IMR-90 (cell line): ENCODE measurements at regions not wholly inside any gene's neighbourhood (a gene's known extent, or its start where the extent isn't known, plus 50 kb on each side); places are given as distances from the start of the nearest gene placed in this dataset.

Experiments used
- ATAC-seq: fragments of 200-7000 bp; cut with Tn5 transposase; 2 replicates; pipeline ENCODE4 v1.9.1; 2020; ENCODE audit warnings: low read depth, mild to moderate bottlenecking, moderate library complexity
- BruUV-seq: library from RNA; stranded (reverse); fragments of 400-500 nt; replicated peaks from 2 replicates; lab custom pipeline; 2021; lab: Mats Ljungman, UMichigan
- CTCF ChIA-PET: fragments of 300-600 bp; formaldehyde crosslinking; extraction: SDS; loops from one replicate; lab custom pipeline; 2021; ENCODE audit warnings: antibody characterized with exemption; lab: Yijun Ruan, JAX
- POLR2A ChIA-PET: fragments of 300-600 bp; sonication (Branson Sonifier 250); formaldehyde crosslinking; loops from one replicate; lab custom pipeline; 2022; ENCODE audit warnings: antibody characterized with exemption; ENCODE audit not compliant: unreplicated experiment; lab: Charles Lee
- DNase-seq: peaks from one replicate; pipeline ENCODE4 v3.0.0; 2013
- H2AFZ ChIP-seq: replicated peaks from 2 replicates; pipeline ENCODE3; 2013; ENCODE audit warnings: low read length, mild to moderate bottlenecking; ENCODE audit not compliant: poor library complexity
- H2AK5ac ChIP-seq: 2 replicates; pipeline ENCODE4 v1.6.1; 2013; ENCODE audit warnings: low read depth, low read length, inconsistent platforms
- H2AK9ac ChIP-seq: replicated peaks from 2 replicates; pipeline ENCODE3; 2013; ENCODE audit warnings: mild to moderate bottlenecking, low read depth, low read length, moderate library complexity; ENCODE audit not compliant: poor library complexity
- H2BK120ac ChIP-seq: 2 replicates; pipeline ENCODE4 v1.6.1; 2013; ENCODE audit warnings: low read depth, low read length, inconsistent platforms
- H2BK15ac ChIP-seq: 3 replicates; pipeline ENCODE4 v1.6.1; 2013; ENCODE audit warnings: low read depth, low read length, inconsistent platforms
- H2BK20ac ChIP-seq: 2 replicates; pipeline ENCODE4 v1.6.1; 2013; ENCODE audit warnings: low read depth, mild to moderate bottlenecking, inconsistent platforms, low read length, moderate library complexity
- H2BK5ac ChIP-seq: 2 replicates; pipeline ENCODE4 v1.6.1; 2013; ENCODE audit warnings: mild to moderate bottlenecking, low read depth, low read length, inconsistent platforms; ENCODE audit not compliant: poor library complexity, severe bottlenecking
- H3K14ac ChIP-seq: replicated peaks from 2 replicates; pipeline ENCODE4 v1.6.1; 2013; ENCODE audit warnings: low read depth, low read length, inconsistent platforms
- H3K18ac ChIP-seq: 2 replicates; pipeline ENCODE4 v1.6.1; 2013; ENCODE audit warnings: low read depth, low read length, control low read depth
- H3K23ac ChIP-seq: 2 replicates; pipeline ENCODE4 v1.6.1; 2013; ENCODE audit warnings: low read depth, low read length, inconsistent platforms
- H3K27ac ChIP-seq: 2 replicates; pipeline ENCODE4 v1.5.1; 2013; ENCODE audit warnings: mild to moderate bottlenecking, control low read depth, low read length; ENCODE audit not compliant: insufficient read depth
- H3K27me3 ChIP-seq: 2 replicates; pipeline ENCODE4 v1.6.1; 2013; ENCODE audit warnings: low read length; ENCODE audit not compliant: control insufficient read depth, insufficient read depth
- H3K36me3 ChIP-seq: 2 replicates; pipeline ENCODE4 v1.6.1; 2013; ENCODE audit warnings: low read length, mixed read lengths; ENCODE audit not compliant: control insufficient read depth, insufficient read depth
- H3K4ac ChIP-seq: 2 replicates; pipeline ENCODE4 v1.6.1; 2013; ENCODE audit warnings: low read depth, low read length, inconsistent platforms
- H3K4me1 ChIP-seq: 2 replicates; pipeline ENCODE4 v1.6.1; 2013; ENCODE audit warnings: low read length, mixed read lengths; ENCODE audit not compliant: control insufficient read depth, insufficient read depth
- H3K4me2 ChIP-seq: 2 replicates; pipeline ENCODE4 v1.6.1; 2013; ENCODE audit warnings: low read depth, mild to moderate bottlenecking, control low read depth, low read length, moderate library complexity
- H3K4me3 ChIP-seq: 2 replicates; pipeline ENCODE4 v1.5.1; 2013; ENCODE audit warnings: low read depth, mild to moderate bottlenecking, control low read depth, low read length, moderate library complexity; ENCODE audit not compliant: insufficient read depth
- H3K56ac ChIP-seq: 2 replicates; pipeline ENCODE4 v1.6.1; 2013; ENCODE audit warnings: low read length, inconsistent platforms; ENCODE audit not compliant: insufficient read depth; ENCODE audit errors: extremely low read depth
- H3K79me1 ChIP-seq, 2 experiments: 2 replicates each; pipeline ENCODE4 v1.6.1; 2013; ENCODE audit warnings: low read length in 2 of 2, inconsistent platforms in 1 of 2, low read depth in 1 of 2
- H3K9ac ChIP-seq: 2 replicates; pipeline ENCODE4 v1.6.1; 2013; ENCODE audit warnings: low read depth, low read length, control low read depth
- H3K9me1 ChIP-seq: 2 replicates; pipeline ENCODE4 v1.6.1; 2013; ENCODE audit warnings: low read length, inconsistent platforms; ENCODE audit not compliant: insufficient read depth
- H3K9me3 ChIP-seq: 2 replicates; pipeline ENCODE4 v1.6.1; 2013; ENCODE audit warnings: low read length; ENCODE audit not compliant: control insufficient read depth, insufficient read depth
- H4K20me1 ChIP-seq: 2 replicates; pipeline ENCODE4 v1.6.1; 2013; ENCODE audit warnings: low read length, inconsistent platforms; ENCODE audit not compliant: insufficient read depth
- H4K5ac ChIP-seq: 2 replicates; pipeline ENCODE4 v1.6.1; 2013; ENCODE audit warnings: mild to moderate bottlenecking, low read depth, low read length, control low read depth
- H4K8ac ChIP-seq, 2 experiments: 2 replicates each; pipeline ENCODE4 v1.6.1; 2013; ENCODE audit warnings: low read depth in 2 of 2, low read length in 2 of 2, control low read depth in 1 of 2, inconsistent platforms in 1 of 2
- H4K91ac ChIP-seq: 2 replicates; pipeline ENCODE4 v1.6.1; 2013; ENCODE audit warnings: low read depth, low read length, inconsistent platforms; ENCODE audit not compliant: insufficient read depth
- BHLHE40 ChIP-seq: fragments of 150-350 bp; IDR thresholded peaks from 2 replicates; pipeline ENCODE4 v1.6.1; 2016; ENCODE audit warnings: mild to moderate bottlenecking, low read depth, low read length
- FOS ChIP-seq: fragments of 150-350 bp; IDR thresholded peaks from 2 replicates; pipeline ENCODE4 v1.6.1; 2016; ENCODE audit warnings: low read depth, low read length
- POLR2A ChIP-seq: IDR thresholded peaks from 2 replicates; pipeline ENCODE4 v1.6.1; 2012; ENCODE audit warnings: mild to moderate bottlenecking, low read depth, low read length
- RFX5 ChIP-seq: IDR thresholded peaks from 2 replicates; pipeline ENCODE4 v1.8.0; 2012; ENCODE audit warnings: low read depth, mild to moderate bottlenecking, low read length, moderate library complexity
- WGBS, 2 experiments: methylation state at CpG; one replicate each; pipeline versions ENCODE4 v1.1.5 to v1.1.7; 2013; ENCODE audit warnings: missing lambda C conversion rate in 2 of 2; ENCODE audit not compliant: insufficient read length in 1 of 2; ENCODE audit errors: extremely low coverage in 2 of 2; 5-methylcytosine and 5-hydroxymethylcytosine counted together
- dilution Hi-C: fragments of 300-500 bp; cut with HindIII; formaldehyde crosslinking; loops from one replicate; pipeline ENCODE4 v1.14.3; 2018; ENCODE audit warnings: low sequenced_read_pairs; ENCODE audit not compliant: unreplicated experiment
- in situ Hi-C: fragments of 300-500 bp; cut with MboI; formaldehyde crosslinking; loops from 3 replicates; pipeline ENCODE4 v1.14.3; 2019; ENCODE audit warnings: low sequenced_read_pairs, inconsistent platforms, mixed read lengths
- intact Hi-C: fragments of 100-400 bp; cut with micrococcal nuclease; formaldehyde crosslinking; loops from 2 replicates; pipeline ENCODE4 v1.10.0; 2022

DNA sequence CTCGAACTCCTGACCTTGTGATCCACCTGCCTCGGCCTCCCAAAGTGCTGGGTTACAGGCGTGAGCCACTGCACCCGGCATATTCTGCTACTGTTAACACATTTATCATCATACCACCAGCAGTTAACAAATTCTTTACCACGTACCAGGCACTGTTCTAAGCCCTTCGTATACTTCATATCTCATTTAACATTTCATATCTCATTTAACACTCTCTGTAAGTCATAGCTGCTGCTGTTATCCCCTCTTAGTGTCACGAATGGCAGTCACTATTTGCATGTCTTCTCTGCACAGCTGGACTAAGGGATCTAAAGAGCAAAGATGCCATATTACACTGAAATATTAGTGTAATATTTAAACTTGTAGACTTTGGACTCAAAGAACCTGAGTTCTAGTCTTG, 462.5 kb upstream of the DAB1 start:
- WGBS, 2 experiments, result 66 to 100% methylated on average over 1 to 5 of the region's 7 CpGs
- H3K4me2 ChIP-seq, result no peak overlapping the region

More for the DNA sequence above, 462.5 kb upstream of the DAB1 start:
- H2BK15ac ChIP-seq, result no peak overlapping the region
- H4K5ac ChIP-seq, result no peak overlapping the region
- no peaks in the 10 kb centered on the region for H3K79me1 ChIP-seq
- no peaks in the 10 kb centered on the region for H3K4me1 ChIP-seq
- intact Hi-C loops (no loop called here), dilution Hi-C loops (no loop called here), in situ Hi-C loops (no loop called here)
- no peaks in the 10 kb centered on the region for H3K9me1 ChIP-seq
- H3K23ac ChIP-seq, result no peak overlapping the region
- no peaks in the 10 kb centered on the region for H3K27me3 ChIP-seq
- no peak overlapping the region for H2AK5ac ChIP-seq
- no peak overlapping the region for H3K27ac ChIP-seq
- H3K9ac ChIP-seq, result no peak overlapping the region
- H2BK120ac ChIP-seq, result no peak overlapping the region
- no peak overlapping the region for H2AFZ ChIP-seq
- no peak for DNase-seq
- no peaks in the 10 kb centered on the region for H4K20me1 ChIP-seq
- H3K18ac ChIP-seq, result no peak overlapping the region
- no TSS peak for BruUV-seq
- no peak overlapping the region for H3K56ac ChIP-seq
- no peak overlapping the region for H3K14ac ChIP-seq
- H3K4me3 ChIP-seq, result no peak overlapping the region
- H3K36me3 ChIP-seq, result no peaks in the 10 kb centered on the region
- no peak overlapping the region for H2BK20ac ChIP-seq
- no peak overlapping the region for H4K8ac ChIP-seq
- ATAC-seq, result no peak
- TF ChIP-seq FOS (no peak), RFX5 (no peak), POLR2A (no peak), BHLHE40 (no peak)
- CTCF ChIA-PET, result no interaction called here
- no peaks in the 10 kb centered on the region for H3K9me3 ChIP-seq
- H2AK9ac ChIP-seq, result no peak overlapping the region
- POLR2A ChIA-PET, result no interaction called here
- no peak overlapping the region for H4K91ac ChIP-seq
- no peak overlapping the region for H2BK5ac ChIP-seq
- no peak overlapping the region for H3K4ac ChIP-seq
